Fibroblast of skin of right quadriceps (primary cell): ENCODE measurements at regions not wholly inside any gene's neighbourhood (a gene's known extent, or its start where the extent isn't known, plus 50 kb on each side); places are given as distances from the start of the nearest gene placed in this dataset.

ENCODE experiments used
- DNase-seq: peaks from one replicate; pipeline ENCODE4 v3.0.0-alpha.2; 2013

DNA sequence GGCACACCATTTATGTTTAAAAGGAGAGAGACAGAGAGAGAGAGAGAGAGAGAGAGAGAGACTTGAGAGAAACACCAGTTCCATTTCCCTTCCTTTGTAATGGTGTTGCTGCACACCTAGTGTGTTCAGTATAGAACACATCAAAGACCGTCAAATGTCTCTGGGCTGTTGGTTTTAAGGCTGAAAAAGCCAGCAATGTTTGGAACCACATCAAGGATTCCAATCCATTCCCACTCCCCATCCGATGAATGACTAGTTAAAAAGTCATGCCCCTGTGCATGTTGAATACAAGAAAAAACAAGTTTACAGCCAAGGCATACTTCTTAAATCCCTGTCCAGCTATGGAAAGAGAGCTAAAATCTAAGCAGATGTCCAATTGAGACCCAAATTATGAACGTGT is 83.0 kb upstream of the IFNE start:
- peak; percentile 63 for DNase-seq

DNA sequence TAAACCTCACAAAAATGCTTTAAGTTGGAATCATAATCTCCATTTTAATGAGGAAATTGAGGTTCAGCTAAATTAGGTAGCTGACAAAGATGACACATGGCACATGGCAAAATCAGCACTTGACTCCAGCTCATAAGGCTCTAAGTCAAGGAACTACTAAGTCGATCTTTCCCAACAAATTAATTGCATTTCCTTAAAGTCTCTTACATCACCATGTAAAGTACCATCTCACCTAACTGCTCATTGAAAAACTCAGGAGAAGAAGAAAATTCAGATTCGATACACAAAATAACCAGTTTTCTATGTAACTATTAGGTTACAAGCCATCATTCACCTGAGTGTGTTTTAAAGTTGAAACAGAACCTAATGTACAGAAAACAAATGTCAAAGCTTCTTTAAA is 85.8 kb upstream of the IFNE start:
- no peak for DNase-seq

DNA sequence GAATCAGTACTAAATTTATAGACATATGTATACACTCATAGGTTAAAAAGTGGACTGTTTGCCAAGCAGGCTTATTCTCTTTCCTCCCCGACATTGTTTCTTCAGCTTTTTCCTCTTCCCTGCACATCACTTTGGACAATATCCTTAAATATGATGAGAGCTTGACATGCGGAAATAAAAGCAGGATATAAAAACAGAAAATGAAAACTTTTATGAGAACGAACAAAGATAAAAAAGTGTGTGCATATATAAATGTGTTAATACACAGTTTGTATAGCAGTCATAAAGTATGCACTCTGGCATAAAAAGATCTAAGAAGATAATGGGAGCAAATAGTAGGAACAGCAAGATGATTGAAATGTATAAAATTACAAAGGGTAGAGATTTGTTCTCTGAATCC is 86.4 kb upstream of the IFNE start:
- no peak for DNase-seq

DNA sequence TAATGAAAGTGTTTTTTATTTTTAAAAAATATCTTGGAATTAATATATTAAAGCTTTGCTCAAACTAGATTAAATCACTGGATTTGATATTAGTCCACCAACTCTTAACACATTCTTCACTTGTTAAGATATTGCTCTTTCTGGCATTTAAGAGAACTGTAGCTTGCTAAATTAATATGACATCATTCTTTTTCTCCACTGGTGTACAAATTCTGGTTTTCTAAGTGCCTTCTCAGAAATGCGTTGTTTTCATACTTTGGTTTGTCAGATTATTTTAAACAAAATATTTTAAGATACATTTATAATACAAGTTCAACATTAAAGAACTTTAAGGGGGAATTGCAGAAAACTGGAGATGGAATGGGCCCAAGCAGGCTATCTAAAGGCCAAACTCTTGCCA is 87.6 kb upstream of the IFNE start:
- DNase-seq, result no peak

DNA sequence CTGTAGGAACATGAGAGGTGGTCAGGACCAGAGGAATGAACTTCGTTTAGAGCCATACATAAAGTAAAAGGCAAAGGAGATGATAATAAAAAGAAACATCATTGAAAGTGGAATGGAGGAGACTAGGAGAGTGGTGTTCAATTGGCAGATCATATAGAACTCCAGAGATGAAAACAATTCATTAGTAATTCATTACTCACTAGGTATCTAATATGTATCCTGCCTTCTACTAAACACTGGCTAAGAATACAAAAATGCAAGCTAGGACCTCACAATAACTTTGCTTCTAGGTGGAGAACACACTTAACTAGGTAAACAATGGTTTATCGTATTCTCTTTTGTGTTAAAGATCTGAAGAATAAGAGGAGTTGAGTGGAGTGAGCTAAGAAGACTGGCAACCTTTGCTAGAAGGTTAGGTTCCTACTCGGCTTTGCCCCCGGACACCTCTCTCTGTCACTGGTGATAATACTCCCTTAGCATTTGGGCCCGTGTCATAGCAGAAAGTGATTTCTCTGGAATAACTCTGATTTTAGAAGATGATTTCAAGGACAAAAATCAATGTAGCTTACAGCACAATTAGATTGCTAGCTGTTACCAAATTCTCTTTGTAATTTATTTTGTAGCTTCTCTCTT is 88.6 kb upstream of the IFNE start:
- no peak for DNase-seq

DNA sequence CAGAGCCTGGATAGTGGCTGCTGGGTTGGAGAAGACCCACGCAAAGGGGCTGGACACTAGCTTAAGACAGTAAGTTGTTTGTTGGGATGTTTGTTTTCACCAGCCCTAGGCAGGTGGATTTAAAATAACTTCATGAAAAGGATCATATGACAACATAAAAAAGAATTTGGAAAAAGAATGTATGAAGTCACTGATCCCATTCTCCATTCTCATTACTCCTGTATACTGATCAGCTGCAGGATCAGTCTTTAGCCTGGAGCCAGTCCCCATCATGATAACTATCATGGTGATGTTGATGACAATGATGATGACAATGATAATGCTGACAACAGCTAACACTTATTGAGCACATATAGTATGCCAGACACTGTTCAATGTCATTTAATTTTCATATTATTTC is 92.1 kb upstream of the IFNE start:
- no peak for DNase-seq

DNA sequence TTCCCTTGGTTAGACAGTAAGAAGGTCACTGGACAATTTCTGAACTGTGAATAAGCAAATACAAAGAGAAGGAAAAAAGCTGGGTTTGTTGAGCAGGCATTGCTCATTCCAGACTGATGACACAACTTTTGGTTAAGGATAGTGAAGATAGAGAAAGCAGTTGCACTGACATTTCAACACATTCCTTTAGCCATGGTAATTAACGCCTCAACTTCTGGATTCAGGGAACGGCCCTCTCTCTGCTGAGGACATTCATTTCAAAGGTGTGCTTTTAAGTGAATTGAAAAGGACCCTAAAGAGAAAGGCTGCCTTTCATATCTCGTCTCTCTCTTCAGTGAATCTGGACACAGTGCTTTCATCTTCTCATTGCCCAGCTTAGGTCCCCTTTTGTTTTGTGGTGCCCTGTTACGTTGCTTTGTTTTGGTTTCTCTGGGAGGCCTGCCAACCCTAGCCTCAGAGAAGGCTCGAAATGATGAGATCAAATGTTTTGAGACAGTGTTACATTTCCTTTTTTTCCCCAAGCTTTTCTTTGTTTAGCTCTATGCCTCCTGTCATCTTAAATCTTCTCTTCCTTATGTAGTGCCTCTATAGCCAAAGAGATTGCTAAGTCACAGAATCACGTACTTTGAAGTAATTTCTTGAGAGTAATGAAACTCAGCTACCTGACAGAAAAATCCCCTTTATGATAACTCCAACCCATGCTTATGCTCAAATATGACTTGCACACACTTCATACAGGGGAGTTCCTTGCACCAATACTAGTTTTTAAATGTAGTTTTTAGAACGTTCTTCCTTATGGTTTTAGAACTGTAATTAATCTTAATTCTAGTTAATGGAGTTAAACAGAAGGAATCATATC is 94.4 kb upstream of the IFNE start:
- peak; percentile 95 for DNase-seq

DNA sequence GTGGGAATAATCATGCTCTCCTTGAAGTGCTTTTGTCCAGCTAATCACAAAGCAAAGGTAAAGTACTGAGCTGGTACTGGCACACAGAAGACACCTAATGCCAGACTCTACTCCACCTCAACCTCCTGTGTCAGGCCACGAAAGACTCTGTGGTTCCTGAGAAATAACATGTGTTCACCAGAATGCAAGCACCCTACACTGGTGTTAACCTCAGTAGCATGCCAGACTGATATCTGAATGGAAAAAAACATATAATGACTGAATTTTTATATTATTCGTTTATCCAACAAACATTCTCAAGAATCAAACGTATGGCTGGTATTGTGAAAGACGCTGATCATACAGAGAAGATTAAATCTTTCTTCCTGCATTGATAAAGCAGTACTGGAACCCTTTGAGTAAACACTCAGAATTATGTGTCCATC is 97.1 kb upstream of the IFNE start:
- DNase-seq, result peak; percentile 44

DNA sequence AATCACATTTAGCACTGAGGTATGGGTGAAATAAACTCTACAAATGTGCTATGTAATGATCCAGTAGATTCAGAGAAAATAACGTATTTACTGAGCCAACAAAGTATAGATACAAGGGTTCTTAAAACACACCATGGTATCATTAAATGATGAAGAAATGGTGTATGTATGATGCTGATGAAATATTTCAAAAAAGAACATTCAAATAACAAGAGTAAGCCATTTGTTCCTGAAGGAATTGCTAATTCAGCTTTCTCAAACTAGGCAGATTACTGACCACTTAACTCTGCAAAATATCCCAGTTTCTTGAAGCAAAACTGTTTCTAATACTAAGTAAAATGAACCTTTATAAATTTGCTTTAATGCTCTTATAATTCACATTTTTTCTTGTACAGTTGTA is 97.6 kb upstream of the IFNE start:
- no peak for DNase-seq

DNA sequence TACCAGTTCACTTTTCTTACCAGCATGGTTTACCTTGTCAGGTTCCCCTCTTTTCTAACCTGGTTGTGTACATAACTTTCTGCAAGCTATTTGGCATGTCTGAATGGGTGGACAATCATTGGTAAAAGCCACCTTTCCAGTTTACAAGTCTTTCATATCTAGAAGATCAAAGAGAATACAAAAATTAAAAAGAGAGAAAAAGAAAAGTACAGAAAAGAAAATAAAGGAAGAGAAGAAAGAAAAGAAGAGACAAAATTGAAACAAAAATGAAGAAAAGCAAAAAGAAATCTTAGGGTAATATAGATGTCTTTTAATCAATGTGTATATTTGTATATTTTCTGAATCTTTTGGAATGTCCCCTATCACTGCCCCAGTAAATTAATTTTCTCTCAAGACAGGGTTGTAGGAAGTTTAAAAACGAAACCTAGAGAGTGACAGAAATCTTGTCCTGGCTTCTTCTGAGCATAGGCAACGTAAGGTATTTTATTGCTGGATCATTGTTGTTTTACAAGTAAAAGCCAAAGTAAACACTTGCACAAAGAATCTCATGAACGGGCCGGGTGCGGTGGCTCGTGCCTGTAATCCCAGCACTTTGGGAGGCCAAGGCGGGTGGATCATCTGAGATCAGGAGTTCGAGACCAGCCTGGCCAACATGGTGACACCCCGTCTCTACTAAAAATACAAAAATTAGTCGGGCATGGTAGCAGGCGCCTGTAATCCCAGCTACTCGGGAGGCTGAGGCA is 98.7 kb upstream of the IFNE start:
- DNase-seq, result no peak

DNA sequence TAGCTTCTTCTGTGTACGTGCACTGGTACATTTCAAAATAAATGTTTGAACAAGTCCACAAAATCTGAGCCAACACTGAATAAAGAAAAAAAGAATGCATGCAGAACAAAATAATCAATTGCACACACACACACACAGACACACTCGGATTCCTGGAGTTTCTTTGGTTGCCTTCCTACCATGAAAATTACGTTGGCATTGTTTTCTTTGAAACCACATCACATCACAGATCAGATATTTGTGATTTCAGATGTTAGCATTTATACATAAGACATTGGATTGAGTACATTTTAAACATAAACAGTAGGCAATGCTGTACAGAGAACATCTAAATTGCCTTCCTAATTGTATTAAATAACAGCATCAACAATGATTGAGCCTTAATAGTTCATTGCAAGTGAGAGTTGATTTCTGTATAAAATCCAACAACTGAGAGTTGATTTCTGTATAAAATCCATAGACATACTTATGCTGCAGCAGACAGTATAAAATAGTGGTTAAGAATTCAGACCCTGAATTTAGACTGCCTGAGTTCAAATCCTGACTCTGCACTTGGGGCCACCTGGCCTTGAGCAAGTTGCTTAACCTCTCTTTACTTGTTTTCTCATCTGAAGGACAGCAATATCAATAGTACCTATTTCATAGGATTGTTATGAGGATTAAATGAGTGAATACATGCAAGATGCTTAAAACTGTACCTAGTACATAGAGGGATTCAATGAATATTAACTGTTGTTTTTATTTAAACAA is 101.7 kb upstream of the IFNE start:
- DNase-seq, result no peak

DNA sequence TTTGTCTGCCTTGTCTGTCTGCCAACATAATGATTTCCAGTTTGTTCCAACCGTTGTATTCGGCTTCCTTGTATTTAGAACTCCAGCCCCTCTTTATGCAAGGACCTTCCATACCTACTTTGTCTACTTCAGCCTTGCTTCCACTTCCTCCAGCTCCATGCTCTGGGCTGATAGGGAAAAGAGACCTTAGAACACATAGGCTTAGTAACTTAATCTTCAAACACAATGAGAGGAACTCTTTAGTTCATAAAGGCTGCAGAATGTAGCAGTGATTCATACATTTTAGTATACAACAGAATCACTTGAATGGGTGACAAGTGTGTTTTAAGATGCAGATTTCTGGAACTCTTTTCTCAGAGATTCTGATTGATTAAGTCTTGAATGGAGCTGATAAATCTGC is 102.8 kb upstream of the IFNE start:
- DNase-seq, result no peak

DNA sequence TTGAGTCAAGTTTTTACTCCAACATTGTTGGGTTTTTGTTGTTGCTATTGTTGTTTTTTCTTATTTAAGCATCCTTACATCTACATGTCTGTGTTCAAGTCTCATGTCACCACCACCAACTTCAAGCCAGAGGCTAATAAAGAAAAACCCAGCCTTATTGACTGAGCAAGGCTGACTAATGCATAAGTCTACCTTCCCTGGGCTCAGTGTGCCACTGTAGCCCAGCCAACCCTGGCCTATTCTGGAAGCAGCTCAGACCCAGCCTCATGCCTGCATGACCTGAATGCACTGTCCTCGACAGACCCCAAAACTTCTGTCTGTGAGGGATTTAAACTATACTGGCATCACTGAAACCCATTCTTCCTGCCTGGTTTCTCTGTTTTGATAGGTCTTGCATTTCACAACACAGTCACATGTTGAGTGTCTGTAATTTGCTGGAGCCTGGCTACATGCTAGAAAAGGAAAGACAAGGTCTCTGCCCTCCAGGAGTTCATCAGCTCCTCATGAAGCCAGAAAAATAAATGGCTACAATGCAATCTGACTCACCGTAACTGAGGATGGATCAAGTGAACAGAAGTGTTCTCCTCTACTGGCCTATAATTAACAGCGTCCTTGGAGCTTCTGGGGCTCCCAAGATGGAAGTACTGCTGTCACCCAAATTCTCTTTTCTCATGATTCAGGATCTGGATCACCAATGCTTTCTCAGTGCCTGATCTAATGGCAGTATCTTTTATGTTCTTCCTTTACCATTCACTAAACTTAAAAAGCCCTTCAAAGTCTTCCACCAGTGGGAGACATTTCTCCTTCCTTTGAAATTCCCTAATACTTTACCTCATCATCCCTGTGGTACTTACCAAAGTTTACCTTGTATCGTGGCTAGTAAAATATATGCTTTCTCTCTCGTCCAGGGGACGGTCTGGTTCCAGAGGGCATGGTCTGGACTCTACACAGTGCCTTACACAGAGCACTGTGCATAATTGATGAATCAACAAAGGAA is 103.9 kb upstream of the IFNE start:
- peak; percentile 20 for DNase-seq

DNA sequence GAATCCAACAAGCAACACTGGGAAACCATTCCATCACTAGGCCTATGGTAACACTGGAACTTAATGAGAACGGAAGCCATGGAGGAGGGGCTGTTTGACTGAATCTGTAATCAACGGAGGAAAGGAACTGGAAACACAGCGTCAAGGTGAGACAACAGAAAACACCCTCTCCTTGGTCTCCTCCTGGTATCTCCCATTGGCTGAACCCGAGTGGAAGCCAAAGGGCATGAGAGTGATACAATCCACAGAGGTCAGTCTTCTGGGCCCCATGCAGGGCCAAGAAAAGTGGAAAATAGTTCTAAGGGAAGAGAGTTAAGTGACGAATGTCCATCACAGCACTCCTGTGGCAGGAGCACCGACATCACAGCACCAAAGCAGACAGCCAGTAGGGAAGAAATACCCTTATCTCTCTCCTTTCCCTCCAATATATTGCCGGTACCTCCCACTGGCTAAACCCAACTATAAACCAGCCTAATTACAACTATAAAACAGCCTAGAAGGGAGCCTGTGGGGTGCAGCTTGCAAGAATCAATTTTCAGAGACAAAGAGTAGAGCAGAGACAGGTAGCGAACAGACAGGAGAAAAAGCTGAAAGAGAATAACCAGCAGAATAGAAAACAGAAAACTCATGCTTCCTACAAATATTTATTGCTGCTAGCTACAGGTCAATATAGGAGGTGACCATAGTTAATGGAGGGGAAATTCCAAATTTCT is 107.4 kb upstream of the IFNE start:
- DNase-seq, result no peak

DNA sequence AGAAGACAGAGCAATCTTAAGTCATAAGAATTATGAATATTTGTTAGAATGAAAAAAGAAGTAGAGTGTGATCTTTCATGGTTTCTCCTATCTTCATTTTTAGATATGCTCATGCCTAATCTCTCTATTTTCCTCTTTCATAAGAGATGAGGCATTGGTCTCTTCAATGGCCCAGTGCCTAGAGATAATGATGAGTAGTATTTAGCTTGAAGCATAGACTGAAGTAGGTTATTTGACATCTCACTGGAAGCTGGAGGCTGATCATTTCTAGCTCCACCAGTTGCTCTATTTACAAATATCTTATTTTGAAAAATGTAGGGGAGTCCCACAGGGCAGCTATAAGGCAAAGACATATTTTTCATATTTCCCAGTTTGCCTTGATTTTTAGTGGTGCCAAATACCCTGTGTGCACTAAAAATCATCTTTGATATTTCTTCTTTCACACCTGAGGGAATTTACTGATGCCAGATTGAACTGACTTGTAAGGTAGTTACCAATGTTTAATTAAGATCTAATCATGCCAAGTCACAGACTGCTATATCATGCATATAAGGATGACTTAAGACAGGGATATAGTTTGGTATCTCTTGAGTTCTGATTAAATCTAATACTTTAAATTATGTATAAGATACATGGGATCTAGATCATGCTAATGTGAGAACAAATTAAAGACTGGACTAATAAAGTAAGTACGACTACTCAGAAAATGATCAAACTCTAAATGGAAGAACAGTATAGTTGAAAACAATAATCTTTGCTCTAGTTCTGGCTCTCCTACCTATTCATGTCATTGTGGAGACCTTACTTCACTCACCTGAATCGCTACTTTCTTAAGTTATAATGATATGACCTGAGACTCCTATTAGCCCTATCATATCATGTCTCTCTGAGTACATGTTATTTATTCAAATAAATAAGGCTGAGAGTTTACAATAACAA is 108.2 kb upstream of the IFNE start:
- DNase-seq, result no peak

DNA sequence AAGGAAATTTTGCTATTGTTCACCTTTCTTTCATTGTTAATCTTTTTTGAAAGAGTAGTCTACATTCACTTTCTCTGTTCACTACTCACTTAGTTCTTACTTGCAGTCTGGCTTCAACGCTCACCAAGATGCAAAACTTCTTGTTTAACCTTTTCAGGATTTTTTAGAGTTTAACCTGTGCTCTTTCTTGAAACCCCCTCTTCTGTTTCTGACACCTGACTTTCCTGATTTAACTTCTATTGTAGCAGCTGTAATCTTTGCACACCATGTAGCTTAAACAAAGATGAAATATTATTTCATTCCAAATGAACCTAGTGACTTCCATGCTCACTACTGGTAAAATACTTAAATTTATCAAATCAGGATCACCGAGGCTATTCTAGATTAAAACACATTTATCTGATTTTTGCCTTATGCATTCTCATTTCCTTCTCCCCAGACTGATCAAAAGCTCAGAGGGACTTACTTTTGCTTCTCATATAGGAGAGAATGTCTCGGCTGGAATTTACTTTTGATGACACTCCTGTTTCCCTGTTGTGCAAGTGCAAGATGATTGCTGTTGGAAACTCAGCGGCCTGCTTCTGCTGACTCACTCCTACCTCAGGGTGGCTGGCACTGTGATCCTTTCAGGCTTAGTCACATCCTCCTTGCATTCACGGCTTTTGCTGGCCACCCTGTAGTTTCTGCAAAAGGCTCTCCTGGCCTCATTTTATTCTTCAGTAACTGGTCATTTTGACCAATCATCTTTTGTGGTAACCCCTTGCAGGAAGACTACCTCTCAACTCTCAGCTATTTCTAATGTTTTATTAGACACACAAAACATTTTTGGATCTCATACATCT is 109.3 kb upstream of the IFNE start:
- peak; percentile 97 for DNase-seq

DNA sequence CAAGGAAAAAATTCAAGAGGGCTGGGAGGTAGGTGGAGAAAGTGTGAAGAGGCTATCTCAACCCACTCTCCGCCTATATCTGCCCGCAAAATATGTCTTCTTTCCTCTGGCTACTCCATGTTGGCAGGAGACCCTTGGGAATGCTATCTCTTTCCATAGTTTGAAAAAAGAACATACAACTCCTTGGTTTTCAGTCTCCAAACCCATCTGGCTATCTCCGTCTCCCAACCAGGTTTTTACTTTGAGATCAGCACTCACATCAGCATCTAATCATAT is 109.9 kb upstream of the IFNE start:
- no peak for DNase-seq

DNA sequence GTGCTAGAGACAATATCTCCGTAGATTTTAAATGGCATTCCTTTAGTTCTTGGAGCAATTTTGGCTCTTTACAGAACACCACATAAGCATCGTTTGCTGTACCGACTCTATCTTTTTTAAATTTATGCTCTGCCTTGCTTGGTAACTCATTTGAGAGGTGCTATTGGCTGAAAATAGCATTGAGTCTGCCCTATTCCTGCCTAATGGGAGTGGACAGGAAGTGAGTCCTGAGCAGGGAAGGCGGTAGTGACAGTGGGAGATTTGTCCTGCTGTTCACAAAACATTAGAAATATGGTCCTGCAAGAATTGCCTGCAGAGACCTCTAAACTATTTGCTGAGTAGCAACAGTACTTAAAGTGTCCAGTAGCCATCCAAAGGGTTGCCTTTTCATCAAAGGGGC is 115.2 kb upstream of the IFNE start:
- DNase-seq, result no peak

DNA sequence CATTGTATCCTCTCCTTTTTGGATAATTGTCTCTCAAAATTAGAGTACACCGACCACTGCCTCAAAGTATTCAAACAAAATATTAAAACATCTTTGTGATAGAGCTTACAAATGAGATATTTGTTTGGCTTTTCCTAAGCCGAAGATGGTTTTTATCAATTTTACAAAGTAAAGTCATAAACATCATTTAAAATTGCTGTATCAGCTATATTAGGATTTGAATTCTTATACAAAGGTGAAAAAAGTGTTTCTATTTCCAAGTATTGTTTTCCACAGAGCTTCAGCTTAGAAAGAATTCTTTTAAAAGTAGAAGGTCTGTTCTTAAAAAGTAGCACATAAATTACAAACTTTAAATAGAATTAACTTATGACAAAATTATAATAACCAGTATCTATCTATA is 116.6 kb upstream of the IFNE start:
- no peak for DNase-seq
